ENCODE measurements at regions not wholly inside any gene's neighbourhood (a gene's known extent, or its start where the extent isn't known, plus 50 kb on each side); places are given as distances from the start of the nearest gene placed in this dataset.

DNA sequence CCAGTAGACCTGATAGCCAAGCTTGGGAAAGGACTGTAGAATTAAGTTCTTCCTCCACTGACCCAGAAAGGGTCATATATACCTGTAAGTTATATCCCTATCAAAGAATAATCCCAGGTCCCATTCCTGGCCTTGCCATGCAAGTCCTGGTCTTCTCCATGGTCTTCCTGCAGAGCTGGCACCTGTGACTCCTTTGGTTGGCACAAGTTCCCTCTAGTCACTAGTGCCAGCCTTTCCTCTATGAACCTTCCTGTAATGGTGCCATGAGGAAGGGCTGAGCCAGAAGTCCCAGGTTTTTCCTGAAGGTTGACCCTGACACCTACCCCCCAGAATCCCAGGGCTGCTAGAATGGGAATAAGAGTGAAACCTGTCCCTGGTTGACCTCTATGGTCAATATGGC lies 54.1 kb upstream of the UNC5B start:
- Histone ChIP-seq H3K4me1 (no peaks in the 10 kb centered on the region), H3K27me3 (ENCODE audit: low read depth) (no peaks in the 10 kb centered on the region), H3K36me3 (no peaks in the 10 kb centered on the region), H3K27ac (replicated peaks) (no peak overlapping the region), H3K4me3 (no peak overlapping the region), H3K9me3 (replicated peaks) (no peaks in the 10 kb centered on the region)
- DNase-seq: no peak
- intact Hi-C loops (cut with micrococcal nuclease): no loop called here
- TF ChIP-seq, protein P1, sequence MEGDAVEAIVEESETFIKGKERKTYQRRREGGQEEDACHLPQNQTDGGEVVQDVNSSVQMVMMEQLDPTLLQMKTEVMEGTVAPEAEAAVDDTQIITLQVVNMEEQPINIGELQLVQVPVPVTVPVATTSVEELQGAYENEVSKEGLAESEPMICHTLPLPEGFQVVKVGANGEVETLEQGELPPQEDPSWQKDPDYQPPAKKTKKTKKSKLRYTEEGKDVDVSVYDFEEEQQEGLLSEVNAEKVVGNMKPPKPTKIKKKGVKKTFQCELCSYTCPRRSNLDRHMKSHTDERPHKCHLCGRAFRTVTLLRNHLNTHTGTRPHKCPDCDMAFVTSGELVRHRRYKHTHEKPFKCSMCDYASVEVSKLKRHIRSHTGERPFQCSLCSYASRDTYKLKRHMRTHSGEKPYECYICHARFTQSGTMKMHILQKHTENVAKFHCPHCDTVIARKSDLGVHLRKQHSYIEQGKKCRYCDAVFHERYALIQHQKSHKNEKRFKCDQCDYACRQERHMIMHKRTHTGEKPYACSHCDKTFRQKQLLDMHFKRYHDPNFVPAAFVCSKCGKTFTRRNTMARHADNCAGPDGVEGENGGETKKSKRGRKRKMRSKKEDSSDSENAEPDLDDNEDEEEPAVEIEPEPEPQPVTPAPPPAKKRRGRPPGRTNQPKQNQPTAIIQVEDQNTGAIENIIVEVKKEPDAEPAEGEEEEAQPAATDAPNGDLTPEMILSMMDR (IDR thresholded peaks at IDR 0.05; ENCODE audit: borderline replicate concordance): no peak

DNA sequence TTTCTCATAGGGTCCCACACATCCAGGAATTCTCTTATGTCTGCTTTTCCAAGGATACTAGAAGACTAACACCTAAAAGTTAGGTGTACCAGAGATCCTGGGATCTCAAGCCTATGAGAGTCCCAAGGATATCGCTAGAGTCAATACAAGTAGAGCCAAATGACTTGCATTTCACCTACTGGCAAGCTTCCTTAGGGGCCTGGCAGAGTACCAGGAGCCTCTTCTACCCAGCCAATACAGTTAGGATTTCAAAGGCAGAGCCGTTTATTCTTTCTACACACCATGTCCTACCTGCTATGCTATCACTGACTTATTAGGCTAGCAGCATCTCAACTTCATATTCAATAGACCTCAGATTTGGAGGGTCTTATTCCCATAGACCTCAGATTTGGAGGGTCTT lies 53.5 kb upstream of the UNC5B start:
- no peak overlapping the region for H3K4me3 ChIP-seq
- DNase-seq: no peak
- H3K27ac ChIP-seq (replicated peaks): no peak overlapping the region
- no peaks in the 10 kb centered on the region for H3K4me1 ChIP-seq
- H3K36me3 ChIP-seq: no peaks in the 10 kb centered on the region
- H3K27me3 ChIP-seq (ENCODE audit: low read depth): no peaks in the 10 kb centered on the region
- TF ChIP-seq, protein P1 (IDR thresholded peaks at IDR 0.05; ENCODE audit: borderline replicate concordance): no peak
- intact Hi-C loops (cut with micrococcal nuclease): no loop called here
- H3K9me3 ChIP-seq (replicated peaks): no peaks in the 10 kb centered on the region

DNA sequence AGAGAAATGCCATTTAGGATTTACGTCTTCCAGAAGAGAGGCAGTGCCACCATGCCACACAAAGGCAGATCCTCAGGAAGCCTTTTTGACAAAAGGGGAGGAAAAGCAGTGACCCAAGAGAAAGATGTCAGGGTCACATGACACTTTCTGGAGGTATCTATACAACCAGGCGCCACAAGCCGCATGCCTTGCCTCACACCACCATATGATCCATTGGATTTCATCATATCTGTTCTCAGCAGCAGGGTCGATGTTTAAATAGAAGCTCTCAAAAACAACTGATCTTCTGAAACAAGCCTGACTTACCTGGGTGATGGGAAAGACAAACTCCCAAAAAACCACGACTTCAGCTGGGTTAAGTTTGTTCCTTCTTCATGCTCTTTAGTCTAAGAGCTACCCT lies 52.5 kb upstream of the UNC5B start:
- intact Hi-C loops (cut with micrococcal nuclease): no loop called here
- H3K4me1 ChIP-seq: no peaks in the 10 kb centered on the region
- H3K27ac ChIP-seq (replicated peaks): no peak overlapping the region
- TF ChIP-seq, protein P1 (IDR thresholded peaks at IDR 0.05; ENCODE audit: borderline replicate concordance): no peak
- no peaks in the 10 kb centered on the region for H3K36me3 ChIP-seq
- DNase-seq: no peak
- no peaks in the 10 kb centered on the region for H3K27me3 ChIP-seq (ENCODE audit: low read depth)
- H3K4me3 ChIP-seq: no peak overlapping the region
- no peaks in the 10 kb centered on the region for H3K9me3 ChIP-seq (replicated peaks)

DNA sequence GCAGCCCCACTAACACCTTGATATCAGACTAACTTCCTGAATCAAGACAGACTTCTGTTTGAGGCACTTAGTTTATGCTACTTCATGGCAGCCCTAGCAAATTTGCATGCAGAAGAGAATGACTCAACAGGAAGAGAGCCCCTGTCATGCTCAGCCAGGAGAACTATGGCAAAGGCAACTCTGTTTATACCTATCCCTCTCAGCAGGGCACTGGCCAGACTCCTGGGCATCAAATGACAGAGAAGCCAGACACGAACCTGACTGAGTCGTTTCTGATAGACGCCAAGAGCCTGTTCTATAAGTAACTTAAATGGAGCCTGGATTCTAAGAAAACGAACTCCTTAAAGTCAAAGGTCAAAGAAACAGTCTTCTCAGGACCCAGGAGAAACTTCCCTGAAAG lies 50.9 kb upstream of the UNC5B start:
- Histone ChIP-seq H3K4me1 (no peaks in the 10 kb centered on the region), H3K9me3 (replicated peaks) (no peaks in the 10 kb centered on the region), H3K4me3 (no peak overlapping the region), H3K27ac (replicated peaks) (no peak overlapping the region), H3K27me3 (ENCODE audit: low read depth) (peaks cover 3% of the 10 kb centered on the region), H3K36me3 (no peaks in the 10 kb centered on the region)
- no peak for DNase-seq
- TF ChIP-seq, protein P1 (IDR thresholded peaks at IDR 0.05; ENCODE audit: borderline replicate concordance): no peak
- intact Hi-C loops (cut with micrococcal nuclease): no loop called here
